K562 (cell line): ENCODE measurements at regions not wholly inside any gene's neighbourhood (a gene's known extent, or its start where the extent isn't known, plus 50 kb on each side); places are given as distances from the start of the nearest gene placed in this dataset.

Experiments
- ATAC-seq: fragments of 200-7000 bp; cut with Tn5 transposase; 3 replicates; pipeline ENCODE4 v1.9.1; 2020; ENCODE audit warnings: moderate library complexity
- BruUV-seq: library from RNA; stranded (reverse); fragments of 400-500 nt; replicated peaks from 2 replicates; lab custom pipeline; 2021; lab: Mats Ljungman, UMichigan
- CTCF ChIA-PET: fragments of 300-600 bp; formaldehyde crosslinking; extraction: SDS; loops from one replicate; lab custom pipeline; 2021; ENCODE audit warnings: low intra/inter-chr PET ratio; lab: Yijun Ruan, JAX
- POLR2A ChIA-PET: fragments of 300-600, 350-650 bp; sonication (Branson Sonifier 250); formaldehyde crosslinking; extraction: SDS; loops from one replicate; lab custom pipeline; 2021; ENCODE audit warnings: antibody characterized with exemption, inconsistent platforms; lab: Yijun Ruan, JAX
- DNase-seq, 4 experiments: peaks; one replicate each; pipeline versions ENCODE4 v3.0.0 to v3.0.0-alpha.2; 2011 to 2018; ENCODE audit warnings: low spot score in 3 of 4, mixed read lengths in 3 of 4; ENCODE audit errors: extremely low read depth in 1 of 4
- FAIRE-seq: peaks from 2 replicates; lab custom pipeline; 2011; peaks lifted over from hg19 to GRCh38; lab: Jason Lieb, UNC
- H2AFZ ChIP-seq: 2 replicates; pipeline ENCODE4 v1.6.0; 2011; ENCODE audit warnings: low read depth, low read length, control low read depth, inconsistent platforms
- H3K27ac ChIP-seq: fragments of 200-600 bp; 3 replicates; pipeline ENCODE4 v1.8.0; 2011; ENCODE audit warnings: low read depth, mild to moderate bottlenecking, control low read depth, inconsistent platforms, low read length, moderate library complexity, mixed read lengths; ENCODE audit errors: extremely low read depth
- H3K27me3 ChIP-seq, 2 experiments: fragments of 300-600 bp in 1 of 2; 2 replicates in 1 of 2; 3 replicates in 1 of 2; pipeline versions ENCODE4 v1.6.0 to v1.8.0; 2011; ENCODE audit warnings: inconsistent platforms in 2 of 2, low read length in 2 of 2, mild to moderate bottlenecking in 1 of 2, mixed read lengths in 1 of 2, moderate library complexity in 1 of 2; ENCODE audit not compliant: control insufficient read depth in 2 of 2, insufficient read depth in 2 of 2
- H3K36me3 ChIP-seq: fragments of 300-600 bp; 3 replicates; pipeline ENCODE4 v1.8.0; 2011; ENCODE audit warnings: mild to moderate bottlenecking, low read length, inconsistent platforms; ENCODE audit not compliant: control insufficient read depth, insufficient read depth
- H3K4me1 ChIP-seq, 2 experiments: fragments of 200-600 bp in 1 of 2; replicated peaks in 1 of 2; 2 replicates in 1 of 2; 3 replicates in 1 of 2; pipeline versions ENCODE4 v1.5.1 to v1.8.0; 2011; ENCODE audit warnings: inconsistent platforms in 2 of 2, low read length in 2 of 2, mild to moderate bottlenecking in 1 of 2, mixed read lengths in 1 of 2, moderate library complexity in 1 of 2; ENCODE audit not compliant: control insufficient read depth in 2 of 2, insufficient read depth in 2 of 2
- H3K4me2 ChIP-seq: 2 replicates; pipeline ENCODE4 v1.6.1; 2011; ENCODE audit warnings: low read length, control low read depth, inconsistent platforms, mixed read lengths; ENCODE audit not compliant: insufficient read depth
- H3K4me3 ChIP-seq: fragments of 200-600 bp; sonication (generic), shearing (Covaris generic); 2 replicates; pipeline ENCODE4 v1.5.1; 2016; ENCODE audit warnings: control low read depth, inconsistent platforms
- H3K79me2 ChIP-seq: fragments of 200-600 bp; 3 replicates; pipeline ENCODE4 v1.8.0; 2011; ENCODE audit warnings: low read length, inconsistent platforms; ENCODE audit not compliant: control insufficient read depth, insufficient read depth
- H3K9ac ChIP-seq, 2 experiments: 2 replicates each; pipeline versions ENCODE4 v1.6.0 to v1.6.1; 2011; ENCODE audit warnings: low read depth in 2 of 2, low read length in 2 of 2, control low read depth in 1 of 2, inconsistent platforms in 1 of 2, mild to moderate bottlenecking in 1 of 2, mixed read lengths in 1 of 2; ENCODE audit not compliant: insufficient read depth in 1 of 2
- H3K9me1 ChIP-seq: one replicate; pipeline ENCODE4 v1.6.0; 2011; ENCODE audit warnings: inconsistent platforms, mild to moderate bottlenecking, low read length, moderate library complexity; ENCODE audit not compliant: control insufficient read depth, insufficient read depth
- H3K9me3 ChIP-seq: replicated peaks from 2 replicates; pipeline ENCODE4 v1.5.1; 2011; ENCODE audit warnings: low read depth, low read length, inconsistent platforms; ENCODE audit not compliant: control insufficient read depth, insufficient read depth
- H4K20me1 ChIP-seq: replicated peaks from 2 replicates; pipeline ENCODE4 v1.6.1; 2011; ENCODE audit warnings: low read length, inconsistent platforms, mixed read lengths; ENCODE audit not compliant: control insufficient read depth, insufficient read depth
- ARID1B ChIP-seq: fragments of 450-650 bp; IDR thresholded peaks from 2 replicates; pipeline ENCODE4 v1.6.1; 2016; ENCODE audit warnings: antibody characterized with exemption, mild to moderate bottlenecking, inconsistent platforms
- ATF1 ChIP-seq, 2 experiments: fragments of 450-650 bp in 1 of 2; IDR thresholded peaks; 2 replicates each; pipeline ENCODE4 v1.6.1; 2016; ENCODE audit warnings: missing compliant biosample characterization in 1 of 2, missing genetic modification characterization in 1 of 2
- ATF3 ChIP-seq, 2 experiments: fragments of 450-650 bp in 1 of 2; sonication (generic) in 1 of 2; formaldehyde crosslinking in 1 of 2; IDR thresholded peaks in 1 of 2; conservative IDR thresholded peaks in 1 of 2; 2 replicates each; pipeline versions ENCODE4 v1.6.1 to v1.8.1; 2016 to 2023; ENCODE audit warnings: mild to moderate bottlenecking in 2 of 2, moderate library complexity in 2 of 2, inconsistent platforms in 1 of 2, missing genetic modification reagents in 1 of 2
- CEBPG ChIP-seq, 3 experiments: fragments of 200-800 bp in 1 of 3; sonication (Bioruptor generic) in 1 of 3; sonication (generic) in 1 of 3; formaldehyde crosslinking in 1 of 3; IDR thresholded peaks in 2 of 3; conservative IDR thresholded peaks in 1 of 3; 2 replicates each; pipeline versions ENCODE4 v1.6.1 to v1.8.0; 2016 to 2022; ENCODE audit warnings: missing compliant biosample characterization in 2 of 3, missing genetic modification characterization in 2 of 3, mild to moderate bottlenecking in 1 of 3, missing genetic modification reagents in 1 of 3
- DACH1 ChIP-seq: fragments of 450-650 bp; IDR thresholded peaks from 2 replicates; pipeline ENCODE4 v1.6.1; 2018; ENCODE audit not compliant: partially characterized antibody
- NCOR1 ChIP-seq: fragments of 450-650 bp; IDR thresholded peaks from 2 replicates; pipeline ENCODE4 v1.6.1; 2016; ENCODE audit warnings: mild to moderate bottlenecking, moderate library complexity
- PBX2 ChIP-seq, 2 experiments: IDR thresholded peaks in 1 of 2; conservative IDR thresholded peaks in 1 of 2; 2 replicates each; pipeline ENCODE4 v1.6.1; 2016; ENCODE audit warnings: low read depth in 2 of 2, mild to moderate bottlenecking in 1 of 2, missing compliant biosample characterization in 1 of 2, missing genetic modification characterization in 1 of 2, moderate library complexity in 1 of 2
- PHB ChIP-seq: fragments of 250-450 bp; sonication (Bioruptor Pico); IDR thresholded peaks from 2 replicates; pipeline ENCODE4 v1.5.0; 2021
- RHOXF2B ChIP-seq: fragments of 250-450 bp; sonication (Bioruptor Pico); conservative IDR thresholded peaks from 2 replicates; pipeline ENCODE4 v1.5.1; 2021
- SMARCA4 ChIP-seq: fragments of 450-650 bp; IDR thresholded peaks from 2 replicates; pipeline ENCODE4 v1.6.1; 2016
- TRIM24 ChIP-seq, 2 experiments: fragments of 450-650 bp; IDR thresholded peaks; 2 replicates each; pipeline ENCODE4 v1.6.1; 2016
- ZC3H8 ChIP-seq: fragments of 450-650 bp; IDR thresholded peaks from 2 replicates; pipeline ENCODE4 v1.6.1; 2017
- WGBS: fragments of 100-300 bp; shearing (Covaris generic); methylation state at CpG from one replicate; pipeline ENCODE4 v1.1.6; 2016; ENCODE audit warnings: low coverage, mixed read lengths; ENCODE audit not compliant: insufficient coverage; ENCODE audit errors: missing lambda C conversion rate; 5-methylcytosine and 5-hydroxymethylcytosine counted together
- in situ Hi-C: fragments of 300-500 bp; cut with MboI; formaldehyde crosslinking; loops from 4 replicates; pipeline ENCODE4 v1.15.0; 2018; ENCODE audit warnings: inconsistent platforms, mixed read lengths
- intact Hi-C: fragments of 100-400 bp; cut with micrococcal nuclease; formaldehyde crosslinking; loops from 2 replicates; pipeline ENCODE4 v1.14.2; 2022

- Histone ChIP-seq H3K9me1 (no peaks in the 10 kb centered on the region), H4K20me1 (no peaks in the 10 kb centered on the region), H3K4me1 (peaks cover 0 to 9% of the 10 kb centered on the region in 2 experiments; a peak in 3 of 5 replicates), H3K4me3 (no peak overlapping the region), H3K27ac (no peak overlapping the region; the same call in 2 of the 3 replicates), H3K27me3 (no peaks in the 10 kb centered on the region), H3K79me2 (no peaks in the 10 kb centered on the region), H2AFZ (peak overlapping the region; percentile 23; the same call in 1 of the 2 replicates), H3K9me3 (no peaks in the 10 kb centered on the region), H3K4me2 (no peak overlapping the region), H3K9ac (no peak overlapping the region), H3K36me3 (no peaks in the 10 kb centered on the region)
- TF ChIP-seq CEBPG (CRISPR knock-in tag; IDR thresholded peaks at IDR 0.05) (no peak), CEBPG (tag; conservative IDR thresholded peaks at IDR 0.05 in 1 of 2, IDR thresholded peaks at IDR 0.05 in 1 of 2) (no peak)
- WGBS: 19% methylated on average over 1 of the region's 1 CpG
- POLR2A ChIA-PET: interaction anchor here (1.3 to 1.7 kb wide), 2 partner anchors 8 to 11 kb away, joined by 4 read pairs; no protein-coding TSS in a partner anchor
- intact Hi-C loops: no loop called here
- no peak for DNase-seq
- ATAC-seq: no peak
- in situ Hi-C loops: no loop called here
- no peak for FAIRE-seq
- no TSS peak for BruUV-seq
- CTCF ChIA-PET: no interaction called here
These were observed 61.7 kb upstream of the PTHLH start for GRCh38 chr12:28034271-28034670.

- Histone ChIP-seq H3K36me3 (no peaks in the 10 kb centered on the region), H3K9ac (no peak overlapping the region)
- no TSS peak for BruUV-seq
- peak; percentile 56 for TF ChIP-seq ARID1B
- peak; percentile 95 for TF ChIP-seq ATF3 (IDR thresholded peaks at IDR 0.05)
- TF ChIP-seq ATF3 (CRISPR knock-in tag; conservative IDR thresholded peaks at IDR 0.05): no peak
- no peak for TF ChIP-seq DACH1
- TF ChIP-seq NCOR1: 0 out of 2 replicates have a peak, but pooled peaks have one; percentile 4
- TF ChIP-seq ZC3H8: no peak
- TF ChIP-seq TRIM24 (IDR thresholded peaks at IDR 0.05): peak in 1 of 2 experiments; percentile 30; a peak in 1 of 4 replicates
- no peak for TF ChIP-seq RHOXF2B (CRISPR knock-in tag)
- no peak for TF ChIP-seq PHB
- TF ChIP-seq SMARCA4: peak; percentile 66
- TF ChIP-seq PBX2 (CRISPR knock-in tag; IDR thresholded peaks at IDR 0.05; ENCODE audit: low read depth): peak; percentile 38; the same call in 1 of the 2 replicates
- TF ChIP-seq PBX2 (tag; conservative IDR thresholded peaks at IDR 0.05; ENCODE audit: low read depth): peak; percentile 92
- TF ChIP-seq ATF1 (CRISPR knock-in tag; IDR thresholded peaks at IDR 0.05): no peak
- TF ChIP-seq ATF1 (tag; IDR thresholded peaks at IDR 0.05): peak; percentile 74
These were observed 63.0 kb upstream of the PTHLH start for GRCh38 chr12:28035500-28035899.

More at GRCh38 chr12:28035500-28035899, 63.0 kb upstream of the PTHLH start:
- Histone ChIP-seq H3K9me3 (no peaks in the 10 kb centered on the region), H3K27ac (peak overlapping the region; percentile 52; the same call in 1 of the 3 replicates), H3K9me1 (no peaks in the 10 kb centered on the region), H3K4me3 (no peak overlapping the region), H4K20me1 (no peaks in the 10 kb centered on the region), H2AFZ (peak overlapping the region; percentile 23; the same call in 1 of the 2 replicates), H3K27me3 (no peaks in the 10 kb centered on the region), H3K4me1 (peaks cover 0 to 9% of the 10 kb centered on the region in 2 experiments; a peak in 3 of 5 replicates), H3K79me2 (no peaks in the 10 kb centered on the region), H3K4me2 (no peak overlapping the region)
- DNase-seq (peak; percentile 12 to 68 (median 28)), FAIRE-seq (peak; percentile 61), ATAC-seq (peak; percentile 70; the same call in 2 of the 3 replicates)
- in situ Hi-C loops (no loop called here), intact Hi-C loops (no loop called here)
- ChIA-PET POLR2A (interaction anchor here (0.6 to 1.7 kb wide), 2 partner anchors 9 to 14 kb away, joined by 4 read pairs; no protein-coding TSS in a partner anchor), CTCF (no interaction called here)
- 0% methylated on average over 1 of the region's 1 CpG for WGBS
